Lower leg skin (tissue), 3 donors: ENCODE measurements at regions not wholly inside any gene's neighbourhood (a gene's known extent, or its start where the extent isn't known, plus 50 kb on each side); places are given as distances from the start of the nearest gene placed in this dataset.

Source experiments
- POLR2A ChIP-seq, 2 donors: fragments of 450-650 bp; IDR thresholded peaks; one replicate each; pipeline ENCODE4 v1.6.1; 2016 to 2017; ENCODE audit warnings: antibody characterized with exemption in 2 of 2, mild to moderate bottlenecking in 1 of 2, moderate library complexity in 1 of 2
- TF ChIP-seq, protein P1 (sequence below), 3 donors: fragments of 450-650 bp; IDR thresholded peaks; one replicate each; pipeline ENCODE4 v1.5.1; 2016; ENCODE audit warnings: antibody characterized with exemption in 3 of 3, mild to moderate bottlenecking in 3 of 3, moderate library complexity in 2 of 3

GRCh38 chr9:21597284-21597683 is 115.2 kb upstream of the IFNE start:
- TF ChIP-seq, protein P1, sequence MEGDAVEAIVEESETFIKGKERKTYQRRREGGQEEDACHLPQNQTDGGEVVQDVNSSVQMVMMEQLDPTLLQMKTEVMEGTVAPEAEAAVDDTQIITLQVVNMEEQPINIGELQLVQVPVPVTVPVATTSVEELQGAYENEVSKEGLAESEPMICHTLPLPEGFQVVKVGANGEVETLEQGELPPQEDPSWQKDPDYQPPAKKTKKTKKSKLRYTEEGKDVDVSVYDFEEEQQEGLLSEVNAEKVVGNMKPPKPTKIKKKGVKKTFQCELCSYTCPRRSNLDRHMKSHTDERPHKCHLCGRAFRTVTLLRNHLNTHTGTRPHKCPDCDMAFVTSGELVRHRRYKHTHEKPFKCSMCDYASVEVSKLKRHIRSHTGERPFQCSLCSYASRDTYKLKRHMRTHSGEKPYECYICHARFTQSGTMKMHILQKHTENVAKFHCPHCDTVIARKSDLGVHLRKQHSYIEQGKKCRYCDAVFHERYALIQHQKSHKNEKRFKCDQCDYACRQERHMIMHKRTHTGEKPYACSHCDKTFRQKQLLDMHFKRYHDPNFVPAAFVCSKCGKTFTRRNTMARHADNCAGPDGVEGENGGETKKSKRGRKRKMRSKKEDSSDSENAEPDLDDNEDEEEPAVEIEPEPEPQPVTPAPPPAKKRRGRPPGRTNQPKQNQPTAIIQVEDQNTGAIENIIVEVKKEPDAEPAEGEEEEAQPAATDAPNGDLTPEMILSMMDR (IDR thresholded peaks at IDR 0.05) = no peak
- no peak for TF ChIP-seq POLR2A (IDR thresholded peaks at IDR 0.05)
